ENCODE measurements at regions not wholly inside any gene's neighbourhood (a gene's known extent, or its start where the extent isn't known, plus 50 kb on each side); places are given as distances from the start of the nearest gene placed in this dataset.
"Not testable (repeated sequence)": the region's sequence is repeated elsewhere in the genome, so short reads cannot be mapped to it uniquely, and the experiment has no call there.

DNA sequence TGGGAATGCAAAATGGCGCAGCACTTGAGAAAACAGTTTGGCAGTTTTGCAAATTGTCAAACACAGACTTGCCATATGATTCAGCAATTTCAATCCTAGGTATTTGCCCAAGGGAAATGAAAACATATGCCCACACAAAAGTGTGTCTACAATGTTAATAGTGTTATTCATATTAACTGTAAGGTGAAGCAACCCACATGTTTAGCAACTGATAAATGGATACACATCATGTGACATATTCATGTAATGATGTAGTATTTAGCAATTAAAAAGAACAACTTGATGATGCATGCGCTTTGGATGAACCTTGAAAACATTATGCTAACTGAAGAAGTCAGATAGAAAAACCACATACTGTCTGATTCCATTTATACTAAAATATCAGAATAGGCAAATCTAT is 539.0 kb upstream of the PPP2R3A start:
- no peak for DNase-seq (ENCODE audit: low spot score)
- Mint-ChIP-seq H3K27ac (no peak overlapping the region), H3K4me3 (ENCODE audit: low read depth) (no peak overlapping the region), H3K36me3 (ENCODE audit: low read depth) (no peaks in the 10 kb centered on the region), H3K27me3 (ENCODE audit: low read depth) (no peaks in the 10 kb centered on the region), H3K9me3 (no peaks in the 10 kb centered on the region), H3K4me1 (ENCODE audit: low read depth) (no peaks in the 10 kb centered on the region)
- intact Hi-C loops (cut with micrococcal nuclease) = no loop called here

DNA sequence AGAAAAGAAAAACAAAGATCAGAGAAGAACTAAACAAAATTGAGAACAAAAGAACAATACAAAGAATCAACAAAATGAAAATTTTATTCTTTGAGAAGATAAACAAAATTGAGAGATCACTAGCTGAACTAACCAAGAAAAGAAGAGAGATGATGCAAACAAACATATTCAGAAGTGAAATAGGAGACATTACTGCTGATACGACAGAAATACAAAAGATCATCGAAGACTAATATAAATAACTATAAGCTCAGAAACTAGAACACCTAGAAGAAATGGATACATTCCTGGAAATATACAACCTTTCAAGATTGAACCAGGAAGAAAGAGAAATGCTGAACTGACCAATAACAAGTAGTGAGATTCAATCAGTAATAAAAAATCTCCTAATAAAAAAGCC is 533.1 kb upstream of the PPP2R3A start:
- H3K9me3 Mint-ChIP-seq = peaks cover 5% of the 10 kb centered on the region
- intact Hi-C loops (cut with micrococcal nuclease) = no loop called here
- no peak overlapping the region for H3K4me3 Mint-ChIP-seq (ENCODE audit: low read depth)
- no peak overlapping the region for H3K27ac Mint-ChIP-seq
- no peaks in the 10 kb centered on the region for H3K4me1 Mint-ChIP-seq (ENCODE audit: low read depth)
- no peaks in the 10 kb centered on the region for H3K36me3 Mint-ChIP-seq (ENCODE audit: low read depth)
- DNase-seq (ENCODE audit: low spot score) = no peak
- H3K27me3 Mint-ChIP-seq (ENCODE audit: low read depth) = no peaks in the 10 kb centered on the region

DNA sequence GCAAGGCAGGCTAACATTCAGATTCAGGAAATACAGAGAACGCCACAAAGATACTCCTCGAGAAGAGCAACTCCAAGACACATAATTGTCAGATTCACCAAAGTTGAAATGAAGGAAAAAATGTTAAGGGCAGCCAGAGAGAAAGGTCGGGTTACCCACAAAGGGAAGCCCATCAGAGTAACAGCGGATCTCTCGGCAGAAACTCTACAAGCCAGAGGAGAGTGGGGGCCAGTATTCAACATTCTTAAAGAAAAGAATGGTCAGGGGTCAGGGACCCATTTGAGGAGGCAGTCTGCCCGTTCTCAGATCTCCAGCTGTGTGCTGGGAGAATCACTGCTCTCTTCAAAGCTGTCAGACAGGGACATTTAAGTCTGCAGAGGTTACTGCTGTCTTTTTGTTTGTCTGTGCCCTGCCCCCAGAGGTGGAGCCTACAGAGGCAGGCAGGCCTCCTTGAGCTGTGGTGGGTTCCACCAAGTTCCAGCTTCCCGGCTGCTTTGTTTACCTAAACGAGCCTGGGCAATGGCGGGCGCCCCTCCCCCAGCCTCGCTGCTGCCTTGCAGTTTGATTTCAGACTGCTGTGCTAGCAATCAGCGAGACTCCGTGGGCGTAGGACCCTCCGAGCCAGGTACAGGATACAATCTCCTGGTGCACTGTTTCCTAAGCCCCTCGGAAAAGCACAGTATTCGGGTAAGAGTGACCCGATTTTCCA is 526.5 kb upstream of the PPP2R3A start:
- H3K36me3 Mint-ChIP-seq (ENCODE audit: low read depth); H3K4me1 Mint-ChIP-seq (ENCODE audit: low read depth); H3K9me3 Mint-ChIP-seq; DNase-seq (ENCODE audit: low spot score); H3K27ac Mint-ChIP-seq; intact Hi-C loops (cut with micrococcal nuclease); H3K27me3 Mint-ChIP-seq (ENCODE audit: low read depth); H3K4me3 Mint-ChIP-seq (ENCODE audit: low read depth): not testable (repeated sequence)

DNA sequence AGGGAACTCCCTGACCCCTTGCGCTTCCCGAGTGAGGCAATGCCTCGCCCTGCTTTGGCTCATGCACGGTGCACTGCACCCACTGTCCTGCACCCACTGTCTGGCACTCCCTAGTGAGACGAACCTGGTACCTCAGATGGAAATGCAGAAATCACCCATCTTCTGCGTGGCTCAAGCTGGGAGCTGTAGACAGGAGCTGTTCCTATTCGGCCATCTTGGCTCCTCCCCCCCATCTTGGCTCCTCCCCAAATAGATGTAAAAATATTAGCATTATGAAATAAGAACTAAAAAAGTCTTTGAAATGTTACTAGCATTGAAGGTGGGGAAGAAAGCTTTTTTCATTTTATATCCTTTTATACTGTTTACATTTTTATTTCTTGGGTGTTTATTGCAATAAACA is 525.9 kb upstream of the PPP2R3A start:
- DNase-seq (ENCODE audit: low spot score); H3K4me1 Mint-ChIP-seq (ENCODE audit: low read depth); H3K4me3 Mint-ChIP-seq (ENCODE audit: low read depth); H3K27ac Mint-ChIP-seq; H3K36me3 Mint-ChIP-seq (ENCODE audit: low read depth); intact Hi-C loops (cut with micrococcal nuclease); H3K9me3 Mint-ChIP-seq; H3K27me3 Mint-ChIP-seq (ENCODE audit: low read depth): not testable (repeated sequence)

DNA sequence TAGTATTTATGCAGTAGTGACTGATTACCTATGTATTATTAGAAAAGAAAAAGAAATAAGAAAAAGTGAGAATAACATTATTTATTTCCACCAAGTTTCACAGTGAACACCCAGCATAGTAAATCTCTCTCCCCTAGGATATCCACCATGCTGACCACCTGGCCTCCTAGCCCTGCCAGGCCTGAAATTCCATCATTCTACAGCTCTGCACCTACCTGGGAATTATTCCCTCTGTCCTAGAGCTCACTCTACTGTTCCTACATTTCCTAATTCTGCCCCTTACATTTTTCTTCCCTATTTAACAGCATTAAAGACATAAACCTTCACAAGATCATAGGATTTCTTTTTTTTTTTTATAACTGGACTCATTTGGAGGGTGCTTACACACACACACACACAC is 525.3 kb upstream of the PPP2R3A start:
- no peak for DNase-seq (ENCODE audit: low spot score)
- no peak overlapping the region for H3K4me3 Mint-ChIP-seq (ENCODE audit: low read depth)
- no peak overlapping the region for H3K27ac Mint-ChIP-seq
- H3K27me3 Mint-ChIP-seq (ENCODE audit: low read depth) = no peaks in the 10 kb centered on the region
- intact Hi-C loops (cut with micrococcal nuclease) = no loop called here
- H3K4me1 Mint-ChIP-seq (ENCODE audit: low read depth) = no peaks in the 10 kb centered on the region
- no peaks in the 10 kb centered on the region for H3K9me3 Mint-ChIP-seq
- H3K36me3 Mint-ChIP-seq (ENCODE audit: low read depth) = no peaks in the 10 kb centered on the region

DNA sequence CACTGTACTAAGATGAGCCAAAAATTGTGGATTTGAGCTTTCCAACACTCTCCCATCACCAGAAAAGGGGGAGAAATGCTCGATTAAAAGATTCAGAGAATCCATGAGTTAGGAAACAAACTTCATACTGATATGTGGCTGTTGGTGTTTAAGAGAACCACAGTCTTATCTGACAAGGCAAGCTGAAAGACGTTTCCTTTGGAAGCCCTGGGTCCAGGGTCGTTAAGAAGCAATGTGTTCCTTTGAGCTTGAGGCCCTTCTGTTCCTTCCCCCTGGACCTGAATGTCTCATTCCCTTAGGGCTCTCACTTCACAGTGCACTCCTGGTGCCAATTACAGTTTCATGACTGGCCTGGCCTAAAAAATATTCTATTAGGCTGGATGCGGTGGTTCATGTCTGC is 524.8 kb upstream of the PPP2R3A start:
- H3K9me3 Mint-ChIP-seq = no peaks in the 10 kb centered on the region
- intact Hi-C loops (cut with micrococcal nuclease) = no loop called here
- no peaks in the 10 kb centered on the region for H3K4me1 Mint-ChIP-seq (ENCODE audit: low read depth)

GRCh38 chr3:135444058-135444457 is 521.5 kb upstream of the PPP2R3A start:
- intact Hi-C loops (cut with micrococcal nuclease) = no loop called here
- H3K4me3 Mint-ChIP-seq (ENCODE audit: low read depth) = no peak overlapping the region
- no peaks in the 10 kb centered on the region for H3K27me3 Mint-ChIP-seq (ENCODE audit: low read depth)
- H3K27ac Mint-ChIP-seq = no peak overlapping the region
- H3K36me3 Mint-ChIP-seq (ENCODE audit: low read depth) = no peaks in the 10 kb centered on the region
- DNase-seq (ENCODE audit: low spot score) = no peak
- H3K4me1 Mint-ChIP-seq (ENCODE audit: low read depth) = no peaks in the 10 kb centered on the region
- H3K9me3 Mint-ChIP-seq = no peaks in the 10 kb centered on the region

More for the DNA sequence above, 524.8 kb upstream of the PPP2R3A start:
- DNase-seq (ENCODE audit: low spot score) = no peak
- no peaks in the 10 kb centered on the region for H3K36me3 Mint-ChIP-seq (ENCODE audit: low read depth)
- H3K4me3 Mint-ChIP-seq (ENCODE audit: low read depth) = no peak overlapping the region
- no peaks in the 10 kb centered on the region for H3K27me3 Mint-ChIP-seq (ENCODE audit: low read depth)
- H3K27ac Mint-ChIP-seq = no peak overlapping the region

GRCh38 chr3:135447483-135447882 is 518.0 kb upstream of the PPP2R3A start:
- H3K4me1 Mint-ChIP-seq (ENCODE audit: low read depth) = no peaks in the 10 kb centered on the region
- no peaks in the 10 kb centered on the region for H3K36me3 Mint-ChIP-seq (ENCODE audit: low read depth)
- no peak overlapping the region for H3K27ac Mint-ChIP-seq
- no peak for DNase-seq (ENCODE audit: low spot score)
- intact Hi-C loops (cut with micrococcal nuclease) = no loop called here
- no peaks in the 10 kb centered on the region for H3K9me3 Mint-ChIP-seq
- H3K4me3 Mint-ChIP-seq (ENCODE audit: low read depth) = no peak overlapping the region
- H3K27me3 Mint-ChIP-seq (ENCODE audit: low read depth) = no peaks in the 10 kb centered on the region

GRCh38 chr3:135448520-135448919 is 517.0 kb upstream of the PPP2R3A start:
- Mint-ChIP-seq H3K4me3 (ENCODE audit: low read depth) (no peak overlapping the region), H3K4me1 (ENCODE audit: low read depth) (no peaks in the 10 kb centered on the region), H3K9me3 (no peaks in the 10 kb centered on the region), H3K36me3 (ENCODE audit: low read depth) (no peaks in the 10 kb centered on the region), H3K27me3 (ENCODE audit: low read depth) (no peaks in the 10 kb centered on the region), H3K27ac (no peak overlapping the region)
- no peak for DNase-seq (ENCODE audit: low spot score)
- intact Hi-C loops (cut with micrococcal nuclease) = no loop called here

GRCh38 chr3:135449046-135449445 is 516.5 kb upstream of the PPP2R3A start:
- Mint-ChIP-seq H3K36me3 (ENCODE audit: low read depth) (no peaks in the 10 kb centered on the region), H3K27ac (no peak overlapping the region)
- no peak for DNase-seq (ENCODE audit: low spot score)

GRCh38 chr3:135451037-135451785 is 514.3 kb upstream of the PPP2R3A start:
- Mint-ChIP-seq H3K27ac (no peak overlapping the region), H3K9me3 (no peaks in the 10 kb centered on the region), H3K36me3 (ENCODE audit: low read depth) (no peaks in the 10 kb centered on the region), H3K4me3 (ENCODE audit: low read depth) (no peak overlapping the region), H3K27me3 (ENCODE audit: low read depth) (no peaks in the 10 kb centered on the region), H3K4me1 (ENCODE audit: low read depth) (no peaks in the 10 kb centered on the region)
- intact Hi-C loops (cut with micrococcal nuclease) = no loop called here
- DNase-seq (ENCODE audit: low spot score) = no peak

More at GRCh38 chr3:135449046-135449445, 516.5 kb upstream of the PPP2R3A start:
- Mint-ChIP-seq H3K9me3 (no peaks in the 10 kb centered on the region), H3K4me1 (ENCODE audit: low read depth) (no peaks in the 10 kb centered on the region), H3K27me3 (ENCODE audit: low read depth) (no peaks in the 10 kb centered on the region), H3K4me3 (ENCODE audit: low read depth) (no peak overlapping the region)
- intact Hi-C loops (cut with micrococcal nuclease) = no loop called here

GRCh38 chr3:135452881-135453280 is 512.6 kb upstream of the PPP2R3A start:
- no peak overlapping the region for H3K27ac Mint-ChIP-seq
- no peaks in the 10 kb centered on the region for H3K4me1 Mint-ChIP-seq (ENCODE audit: low read depth)
- no peaks in the 10 kb centered on the region for H3K27me3 Mint-ChIP-seq (ENCODE audit: low read depth)
- intact Hi-C loops (cut with micrococcal nuclease) = no loop called here
- H3K4me3 Mint-ChIP-seq (ENCODE audit: low read depth) = no peak overlapping the region
- no peaks in the 10 kb centered on the region for H3K36me3 Mint-ChIP-seq (ENCODE audit: low read depth)
- DNase-seq (ENCODE audit: low spot score) = no peak
- no peaks in the 10 kb centered on the region for H3K9me3 Mint-ChIP-seq

- H3K9me3 Mint-ChIP-seq = no peaks in the 10 kb centered on the region
- H3K27ac Mint-ChIP-seq = no peak overlapping the region
- no peak overlapping the region for H3K4me3 Mint-ChIP-seq (ENCODE audit: low read depth)
- intact Hi-C loops (cut with micrococcal nuclease) = no loop called here
- no peaks in the 10 kb centered on the region for H3K4me1 Mint-ChIP-seq (ENCODE audit: low read depth)
- no peaks in the 10 kb centered on the region for H3K27me3 Mint-ChIP-seq (ENCODE audit: low read depth)
- no peak for DNase-seq (ENCODE audit: low spot score)
- no peaks in the 10 kb centered on the region for H3K36me3 Mint-ChIP-seq (ENCODE audit: low read depth)
These were observed 512.2 kb upstream of the PPP2R3A start for GRCh38 chr3:135453326-135453725.

Measured in activated T-helper 2 cell treated with anti-CD3 and anti-CD28 coated beads, Interferon-gamma antibody, Interleukin-2, Interleukin-4, amounts not matched to agents 10 μg/mL and 5 μg/mL and 100 μg/mL, durations not matched to agents 14 hours and 24 hours and 36 hours (primary cell).